SW480 (cell line): ENCODE measurements at regions not wholly inside any gene's neighbourhood (a gene's known extent, or its start where the extent isn't known, plus 50 kb on each side); places are given as distances from the start of the nearest gene placed in this dataset.
"Not testable (repeated sequence)": the region's sequence is repeated elsewhere in the genome, so short reads cannot be mapped to it uniquely, and the experiment has no call there.

Source experiments
- DNase-seq: peaks from one replicate; pipeline ENCODE4 v3.0.0-alpha.2; 2016; ENCODE audit warnings: low spot score

- DNase-seq: no peak
Measured at GRCh38 chr6:47180633-47181032, 129.1 kb downstream of the TNFRSF21 start.

DNA sequence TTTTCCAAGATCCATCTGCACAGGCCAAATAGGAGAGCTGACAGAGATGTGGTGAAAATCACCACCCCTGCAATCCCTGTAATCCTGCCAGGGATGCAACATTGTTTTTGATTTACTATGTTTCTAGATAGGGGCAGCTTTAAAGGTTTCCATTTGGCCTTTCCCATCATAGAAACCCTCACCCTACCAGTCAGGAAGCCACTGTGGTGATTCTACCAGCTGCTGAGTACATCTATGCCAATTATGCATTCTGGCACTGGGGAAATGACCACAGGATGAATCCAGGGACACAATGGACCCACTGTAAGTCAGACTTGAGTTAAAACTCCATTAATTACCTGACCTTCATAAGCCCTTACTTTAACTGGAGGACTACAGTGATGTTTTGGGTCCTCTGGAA, 130.4 kb downstream of the TNFRSF21 start:
- DNase-seq: peak; percentile 2

DNA sequence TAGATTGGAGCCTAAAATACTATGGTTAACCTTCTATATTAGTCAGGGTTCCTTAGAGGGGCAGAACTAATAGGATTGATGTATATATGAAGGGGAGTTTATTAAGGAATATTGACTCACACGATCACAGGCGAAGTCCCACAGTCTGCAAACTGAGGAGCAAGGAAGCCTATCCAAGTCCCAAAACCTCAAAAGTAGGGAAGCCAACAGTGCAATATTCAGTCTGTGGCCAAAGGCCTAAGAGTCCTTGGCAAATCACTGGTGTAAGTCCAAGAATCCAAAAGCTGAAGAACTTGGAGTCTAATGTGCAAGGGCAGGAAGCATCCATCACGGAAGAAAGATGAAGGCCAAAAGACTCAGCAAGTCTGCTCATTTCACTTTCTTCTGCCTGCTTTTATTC, 133.5 kb upstream of the ADGRF1 start:
- no peak for DNase-seq

DNA sequence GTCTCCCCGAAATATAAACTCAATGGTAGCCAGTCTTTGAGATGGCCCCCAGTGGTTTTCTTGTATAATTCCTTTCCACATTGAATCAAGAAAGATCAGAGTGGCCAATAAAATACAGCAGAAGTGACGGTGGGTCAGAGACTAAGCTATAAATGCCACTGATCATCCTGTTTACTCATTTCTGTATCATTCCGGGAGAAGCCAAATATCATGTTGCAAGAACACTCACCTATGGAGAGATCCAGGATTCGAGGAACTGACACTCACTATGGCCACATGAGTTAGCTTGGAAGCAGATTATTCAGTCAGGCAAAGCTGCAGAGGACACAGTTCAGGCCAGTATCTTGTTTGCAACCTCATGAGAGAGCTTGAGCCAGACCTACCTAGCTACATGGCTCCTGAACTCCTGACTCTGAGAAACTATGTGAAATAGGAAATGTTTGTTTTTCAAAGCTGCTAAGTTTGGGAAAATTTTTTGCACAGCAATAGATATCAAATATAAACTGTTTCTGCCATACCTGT, 132.4 kb upstream of the ADGRF1 start:
- no peak for DNase-seq

DNA sequence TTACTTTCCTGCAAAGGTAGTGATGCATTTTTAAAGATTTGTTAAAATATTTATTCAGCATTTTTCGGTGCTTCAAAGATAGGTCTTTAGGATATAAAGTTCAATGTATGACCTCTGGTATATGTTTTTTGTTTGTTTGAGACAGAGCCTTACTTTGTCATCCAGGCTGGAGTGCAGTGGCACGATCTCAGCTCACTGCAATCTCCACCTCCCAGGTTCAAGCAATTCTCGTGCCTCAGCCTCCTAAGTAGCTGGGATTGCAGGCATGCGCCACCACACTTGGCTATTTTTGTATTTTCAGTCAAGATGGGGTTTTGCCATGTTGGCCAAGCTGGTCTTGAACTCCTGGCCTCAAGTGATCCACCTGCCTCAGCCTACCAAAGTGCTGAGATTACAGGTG, 131.9 kb upstream of the ADGRF1 start:
- DNase-seq: not testable (repeated sequence)

DNA sequence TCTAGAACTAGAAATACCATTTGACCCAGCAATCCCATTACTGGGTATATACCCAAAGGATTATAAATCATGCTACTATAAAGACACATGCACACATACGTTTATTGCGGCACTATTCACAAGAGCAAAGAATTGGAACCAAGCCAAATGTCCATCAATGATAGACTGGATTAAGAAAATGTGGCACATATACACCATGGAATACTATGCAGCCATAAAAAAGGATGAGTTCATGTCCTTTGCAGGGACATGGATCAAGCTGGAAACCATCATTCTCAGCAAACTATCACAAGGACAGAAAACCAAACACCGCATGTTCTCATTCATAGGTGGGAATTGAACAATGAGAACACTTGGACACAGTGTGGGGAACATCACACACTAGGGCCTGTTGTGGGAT, 131.0 kb upstream of the ADGRF1 start:
- DNase-seq: not testable (repeated sequence)

DNA sequence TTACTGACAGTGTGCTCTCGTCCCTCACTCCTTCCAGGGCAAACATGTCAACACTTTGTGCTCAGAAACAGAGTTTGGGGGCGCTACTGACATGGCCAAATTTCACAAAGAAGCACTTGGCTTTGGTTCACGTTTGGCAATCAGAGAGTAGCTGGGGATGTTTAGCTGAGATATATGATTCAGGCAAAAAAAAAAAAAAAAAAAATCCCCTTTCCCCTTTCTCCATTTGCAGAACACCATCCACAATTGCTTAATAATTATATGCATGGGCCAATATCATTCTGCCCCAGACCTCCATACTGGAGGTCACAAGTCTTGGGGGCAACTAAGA, 128.4 kb upstream of the ADGRF1 start:
- no peak for DNase-seq

DNA sequence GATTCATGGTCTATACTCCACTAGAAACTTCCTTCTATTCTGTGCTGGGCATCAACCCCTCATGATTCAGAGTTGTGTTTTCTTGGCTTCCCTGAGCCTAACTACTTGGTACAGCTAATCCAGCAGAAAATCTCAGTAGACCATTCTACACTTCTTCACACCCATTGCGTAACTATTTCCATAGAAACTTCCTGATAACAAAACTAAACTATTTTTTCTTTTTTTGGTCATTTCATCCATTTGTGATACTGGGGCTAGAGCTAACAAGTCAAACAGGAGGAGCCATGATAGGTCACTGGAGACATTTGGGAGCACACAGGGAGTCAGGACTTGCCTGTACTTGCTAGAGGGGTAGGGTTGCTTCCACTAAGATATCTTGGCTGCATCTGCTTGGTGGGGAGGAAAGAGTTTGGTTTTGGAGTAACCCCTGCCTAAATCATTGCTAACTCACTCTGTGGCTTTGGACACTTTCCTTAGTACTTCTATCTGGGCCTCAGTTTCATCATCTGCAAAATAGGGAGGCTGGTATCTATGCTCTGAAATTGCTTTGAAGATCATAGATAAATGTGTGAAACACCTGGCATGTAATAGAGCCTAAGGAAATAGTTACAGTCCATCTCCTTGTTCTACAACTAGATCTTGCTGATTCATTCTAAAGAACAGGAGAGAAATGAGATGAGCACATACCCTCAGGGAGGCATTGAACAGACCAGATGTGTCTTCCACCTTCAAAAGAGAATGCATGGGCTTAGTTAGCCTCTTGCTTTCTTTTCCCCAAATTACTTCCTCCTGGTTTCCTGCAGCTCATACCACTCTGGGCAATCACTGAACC, 127.9 kb upstream of the ADGRF1 start:
- no peak for DNase-seq

GRCh38 chr6:47168180-47168579, 126.0 kb upstream of the ADGRF1 start:
- peak; percentile 18 for DNase-seq

- no peak for DNase-seq
Measured at GRCh38 chr6:47165918-47166317, 123.8 kb upstream of the ADGRF1 start.

DNA sequence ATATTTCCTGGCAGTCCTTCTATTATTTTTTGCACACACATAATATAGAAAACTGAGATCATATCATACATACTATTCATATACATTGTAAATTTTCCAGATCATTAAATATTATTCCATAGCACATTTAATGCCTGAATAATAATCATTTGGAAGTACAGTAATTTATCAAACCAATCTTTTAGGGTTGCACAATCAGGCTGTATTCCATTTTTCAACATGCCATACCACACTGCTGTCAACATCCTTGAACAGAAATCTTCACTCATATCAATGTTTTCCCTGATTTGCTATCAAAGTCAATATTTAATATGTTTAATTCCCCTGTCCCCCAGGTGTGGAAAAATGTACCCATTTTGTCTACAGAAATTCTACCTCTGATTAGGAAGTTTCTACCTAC, 122.7 kb upstream of the ADGRF1 start:
- DNase-seq: no peak

DNA sequence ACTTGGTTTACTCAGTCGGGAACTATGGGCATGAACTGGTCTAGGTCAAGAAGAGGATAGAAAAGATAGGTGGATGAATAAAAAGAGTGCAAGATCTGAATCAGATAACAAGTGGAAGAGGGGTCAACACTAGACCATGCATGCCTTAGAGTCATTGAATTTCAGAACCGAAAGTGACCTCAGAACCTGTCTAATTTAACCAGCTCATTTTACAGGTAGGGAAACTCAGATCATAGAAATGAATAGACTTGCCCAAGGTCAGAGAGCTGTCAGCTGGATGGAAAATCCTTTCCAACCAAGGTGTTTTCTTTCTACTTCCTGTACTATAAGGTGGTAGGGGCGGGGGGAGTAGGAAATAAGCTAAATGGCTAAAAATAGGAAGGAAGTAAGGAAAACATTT, 121.4 kb upstream of the ADGRF1 start:
- no peak for DNase-seq

GRCh38 chr6:47162793-47163192, 120.7 kb upstream of the ADGRF1 start:
- no peak for DNase-seq

DNA sequence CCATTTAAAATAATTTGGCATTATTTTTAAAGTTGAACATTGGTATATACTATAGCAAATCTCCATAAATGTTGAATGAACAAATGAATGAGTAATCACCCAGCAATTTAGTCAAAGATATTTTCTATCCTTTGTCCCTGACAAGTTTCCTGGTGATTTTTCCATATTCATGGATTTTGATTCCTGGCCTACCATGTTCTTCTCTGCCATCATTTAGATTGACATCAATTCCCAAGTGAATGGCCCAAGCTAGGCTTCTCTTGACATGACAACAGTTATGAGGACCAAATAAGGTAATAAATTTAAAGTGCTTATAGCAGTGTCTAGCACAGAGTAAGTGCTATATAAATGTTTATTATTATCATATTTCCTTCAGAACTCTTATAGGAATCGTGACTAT, 120.1 kb upstream of the ADGRF1 start:
- DNase-seq: no peak

DNA sequence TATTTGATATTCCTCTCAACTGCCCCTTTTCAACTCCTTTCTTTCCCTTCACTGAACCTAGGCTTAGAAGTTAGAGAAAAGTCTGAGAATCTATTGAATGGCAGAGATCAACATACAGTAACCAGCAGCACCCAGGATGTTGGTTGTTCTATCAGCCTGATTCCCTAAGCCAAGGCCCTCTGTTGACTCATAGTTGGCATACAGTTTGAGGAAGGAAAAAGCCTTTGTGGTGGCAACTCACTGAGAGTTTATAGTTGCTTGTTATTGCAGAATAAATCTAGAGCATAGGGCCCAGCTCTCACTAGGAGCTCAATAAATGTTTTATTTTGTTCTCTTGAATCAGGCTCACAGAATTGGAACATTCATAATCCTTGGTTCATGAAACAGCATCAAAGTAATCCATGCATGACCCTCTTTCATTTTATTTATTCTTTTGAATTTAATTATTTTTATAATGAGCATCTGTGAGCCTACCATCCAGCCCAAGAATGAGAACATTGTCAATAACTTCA, 119.1 kb upstream of the ADGRF1 start:
- peak; percentile 2 for DNase-seq

- no peak for DNase-seq
Measured at GRCh38 chr6:47160702-47161101, 118.6 kb upstream of the ADGRF1 start.

DNA sequence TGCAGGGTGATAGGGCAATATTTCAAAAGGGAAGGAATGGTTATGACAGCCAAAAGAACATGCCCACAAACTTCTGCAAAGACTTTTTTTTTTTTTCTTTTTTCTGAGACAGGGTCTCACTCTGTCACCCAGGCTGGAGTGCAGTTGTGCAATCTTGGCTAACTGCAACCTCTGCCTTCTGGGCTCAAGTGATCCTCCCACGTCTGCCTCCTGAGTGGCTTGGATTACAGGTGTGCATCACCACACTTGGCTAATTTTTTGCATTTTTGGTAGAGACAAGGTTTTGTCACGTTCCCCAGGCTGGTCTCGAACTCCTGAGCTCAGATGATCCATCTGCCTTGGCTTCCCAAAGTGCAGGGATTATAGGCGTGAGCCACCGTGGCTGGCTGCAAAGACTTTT, 117.6 kb upstream of the ADGRF1 start:
- DNase-seq: no peak

- DNase-seq: no peak
Measured at GRCh38 chr6:47157653-47158219, 115.6 kb upstream of the ADGRF1 start.

GRCh38 chr6:47157063-47157462, 114.9 kb upstream of the ADGRF1 start:
- no peak for DNase-seq

DNA sequence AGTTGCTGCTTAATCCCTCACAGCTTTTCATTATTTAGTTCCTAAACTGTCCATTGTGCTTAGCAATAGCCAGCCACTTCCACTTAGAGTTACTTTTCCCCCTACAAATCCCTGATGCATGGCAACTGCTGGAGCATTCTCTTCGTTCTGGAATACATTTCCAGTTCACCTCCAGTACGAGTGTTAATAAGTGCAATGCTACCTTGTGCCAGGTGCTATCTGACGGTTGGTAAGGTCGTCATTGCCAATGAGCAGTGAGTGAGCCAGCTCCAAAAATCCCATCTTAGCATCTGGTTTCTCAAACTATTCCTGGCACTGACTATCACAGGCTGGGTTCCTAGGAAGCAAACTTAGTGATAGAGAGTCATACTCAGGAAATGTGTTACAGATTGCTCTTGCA, 114.1 kb upstream of the ADGRF1 start:
- DNase-seq: no peak

- DNase-seq: no peak
Measured at GRCh38 chr6:47153404-47153755, 111.2 kb upstream of the ADGRF1 start.

- no peak for DNase-seq
Measured at GRCh38 chr6:47152666-47153403, 110.7 kb upstream of the ADGRF1 start.
